ENCODE measurements at regions not wholly inside any gene's neighbourhood (a gene's known extent, or its start where the extent isn't known, plus 50 kb on each side); places are given as distances from the start of the nearest gene placed in this dataset.

- no peak for DNase-seq (ENCODE audit: low read depth in 2 of 2)
Measured at GRCh38 chr7:142372727-142373126, 114.9 kb upstream of the PRSS58 start.

DNA sequence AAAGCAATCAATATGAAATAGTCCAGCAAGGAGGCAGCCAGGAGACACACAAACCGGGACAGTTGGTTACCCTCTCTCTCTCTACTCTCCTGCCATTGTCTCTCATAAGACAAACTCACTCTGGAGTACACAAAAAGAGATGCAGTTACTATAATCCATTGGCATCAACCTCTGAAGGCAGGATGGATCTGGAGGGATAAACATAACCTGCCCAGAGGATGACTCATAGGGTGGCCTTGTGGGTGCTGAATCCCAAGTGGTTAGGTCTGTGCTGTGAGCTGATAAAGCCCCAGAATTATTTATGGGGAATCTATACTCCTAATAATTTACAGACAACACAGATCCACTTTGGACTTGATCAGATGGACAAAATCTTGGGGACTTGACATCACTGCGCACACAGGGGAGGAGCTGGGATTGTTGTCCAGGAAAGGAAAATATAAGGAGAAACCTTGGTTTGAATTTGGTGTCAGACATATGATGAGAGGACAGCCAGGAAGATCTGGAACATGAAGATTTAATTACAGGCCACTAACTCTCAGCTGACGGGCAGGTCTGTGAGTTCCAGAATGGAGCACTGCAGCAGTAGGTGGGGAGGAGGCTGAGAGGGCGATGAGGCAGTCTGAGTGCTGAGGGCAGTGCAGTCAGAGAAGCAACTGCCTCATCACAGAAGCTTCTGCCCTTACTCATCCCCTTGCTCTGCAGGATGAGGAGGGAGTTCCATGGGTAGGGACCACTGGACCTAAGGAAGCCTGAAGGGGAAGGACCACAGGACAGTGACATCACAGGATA is 113.9 kb upstream of the PRSS58 start:
- DNase-seq (ENCODE audit: low read depth in 2 of 2), result no peak

- DNase-seq (ENCODE audit: low read depth in 2 of 2), result no peak
Measured at GRCh38 chr7:142365410-142365842, 107.6 kb upstream of the PRSS58 start.

- DNase-seq (ENCODE audit: low read depth in 2 of 2), result no peak
Measured at GRCh38 chr7:142364551-142364950, 106.7 kb upstream of the PRSS58 start.

GRCh38 chr7:142362349-142362748 is 104.5 kb upstream of the PRSS58 start:
- DNase-seq (ENCODE audit: low read depth in 2 of 2), result no peak

DNA sequence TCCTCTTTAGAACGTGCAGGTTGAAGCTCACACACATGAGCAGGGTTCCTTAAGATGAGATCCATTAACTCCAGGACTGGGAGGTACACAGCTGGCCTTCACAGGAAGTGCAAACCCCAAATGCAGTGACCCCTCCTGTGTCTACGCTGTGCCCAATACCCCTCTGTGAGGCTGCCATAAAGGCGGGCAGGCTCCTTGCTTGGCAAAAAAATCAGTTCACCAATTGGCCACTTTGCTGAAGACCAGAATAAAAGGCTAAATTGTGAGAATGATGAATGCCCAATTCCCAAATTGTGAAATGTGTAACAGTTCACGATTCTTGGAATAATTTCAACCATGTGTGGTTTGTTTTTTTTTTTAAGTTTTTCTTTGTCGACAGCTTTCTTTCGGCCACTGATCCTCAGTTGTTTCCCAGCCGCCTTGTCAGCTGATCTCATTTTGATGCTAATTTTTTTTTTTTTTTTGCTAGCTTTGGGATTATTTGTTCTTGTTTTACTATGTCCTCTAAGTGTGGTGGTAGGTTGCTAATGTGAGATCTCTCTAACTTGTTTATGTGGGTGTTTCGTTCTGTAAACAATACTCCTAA is 101.9 kb upstream of the PRSS58 start:
- no peak for DNase-seq (ENCODE audit: low read depth in 2 of 2)

- DNase-seq (ENCODE audit: low read depth in 2 of 2), result peak; percentile 55 to 71
Measured at GRCh38 chr7:142357953-142358520, 100.2 kb upstream of the PRSS58 start.

DNA sequence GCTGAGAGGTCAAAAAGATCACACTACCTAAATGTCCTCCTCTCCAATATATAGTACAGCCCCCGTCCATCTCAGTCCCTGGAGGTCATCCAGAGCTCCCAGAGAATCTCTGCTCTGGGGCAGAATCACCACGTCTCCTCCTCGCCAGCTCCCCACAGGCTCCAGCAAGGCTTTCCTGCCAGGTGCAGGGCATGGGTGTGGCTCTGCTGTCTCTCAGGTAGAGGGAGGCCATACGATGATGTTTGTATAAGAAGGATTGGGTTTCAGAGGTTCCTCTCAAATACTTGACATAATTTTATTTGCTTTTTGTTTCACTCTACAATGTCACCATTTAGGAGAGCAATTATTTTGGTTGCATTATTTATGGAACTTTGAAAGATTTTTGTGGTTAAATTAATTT is 98.3 kb upstream of the PRSS58 start:
- DNase-seq (ENCODE audit: low read depth in 2 of 2), result no peak

DNA sequence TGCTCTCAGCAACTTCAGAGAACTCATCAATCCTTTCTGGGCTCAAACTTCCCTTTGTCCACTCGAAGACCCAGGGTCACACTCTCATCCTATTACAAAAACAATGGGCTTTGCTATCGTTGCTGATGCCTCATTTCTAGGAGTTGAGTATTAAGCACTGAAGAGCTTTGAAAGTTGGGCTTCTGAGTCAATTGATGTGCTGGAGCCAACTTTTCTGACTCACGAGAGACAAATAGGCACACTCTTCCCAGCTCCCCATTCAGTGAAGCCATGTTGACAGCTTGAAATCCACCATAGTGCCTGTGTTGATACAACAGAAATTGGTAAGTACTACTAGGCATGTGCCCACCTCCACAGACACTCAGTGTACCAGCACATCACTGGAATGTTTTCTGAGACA is 97.5 kb upstream of the PRSS58 start:
- no peak for DNase-seq (ENCODE audit: low read depth in 2 of 2)

DNA sequence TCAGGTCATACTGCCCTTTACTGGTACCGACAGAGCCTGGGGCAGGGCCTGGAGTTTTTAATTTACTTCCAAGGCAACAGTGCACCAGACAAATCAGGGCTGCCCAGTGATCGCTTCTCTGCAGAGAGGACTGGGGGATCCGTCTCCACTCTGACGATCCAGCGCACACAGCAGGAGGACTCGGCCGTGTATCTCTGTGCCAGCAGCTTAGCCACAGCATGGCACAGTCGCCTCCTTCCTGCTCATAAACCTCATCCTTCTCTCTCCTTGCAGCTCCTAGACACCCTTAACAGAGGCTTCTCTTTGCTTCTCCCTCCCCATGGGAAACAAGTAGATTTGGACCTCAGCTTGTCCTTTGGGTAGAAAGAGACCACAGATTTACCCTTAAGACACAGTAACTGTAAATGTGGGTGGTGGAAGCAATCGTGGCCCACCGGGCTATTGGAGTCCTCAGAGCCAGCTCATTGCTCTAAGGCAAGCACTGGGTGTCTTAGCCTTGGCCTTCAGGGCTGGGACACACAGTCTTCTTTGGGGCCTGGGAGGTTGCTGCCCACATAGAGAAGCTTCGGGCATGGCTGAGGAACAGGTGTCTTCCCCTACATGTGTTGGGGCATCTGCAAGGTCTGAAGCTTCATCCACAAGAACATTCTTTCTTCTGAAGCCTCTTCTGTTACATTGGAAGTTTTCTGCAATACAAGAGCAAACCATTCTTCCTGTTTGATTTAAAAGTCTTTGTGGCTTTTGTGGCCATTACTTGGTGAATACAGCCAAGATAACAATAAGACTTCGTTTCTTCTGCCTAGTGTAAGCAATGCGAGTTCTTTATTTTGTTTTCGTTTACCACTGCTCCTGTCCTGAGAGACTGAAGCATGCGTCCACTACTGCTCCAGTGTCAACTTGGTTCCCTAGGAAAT is 95.5 kb upstream of the PRSS58 start:
- no peak for DNase-seq (ENCODE audit: low read depth in 2 of 2)

DNA sequence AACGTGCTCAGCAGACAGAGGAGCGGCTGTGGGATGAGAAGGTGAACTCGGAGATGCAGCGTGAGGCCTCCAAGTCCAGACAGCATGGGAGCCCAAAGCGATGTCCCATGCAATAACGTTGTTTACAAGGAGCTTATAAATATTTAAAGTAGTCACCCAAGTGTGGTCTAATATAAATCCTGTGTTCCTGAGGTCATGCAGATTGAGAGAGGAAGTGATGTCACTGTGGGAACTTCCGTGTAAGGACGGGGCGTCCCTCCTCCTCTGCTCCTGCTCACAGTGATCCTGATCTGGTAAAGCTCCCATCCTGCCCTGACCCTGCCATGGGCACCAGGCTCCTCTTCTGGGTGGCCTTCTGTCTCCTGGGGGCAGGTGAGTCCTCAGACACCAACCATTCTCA is 94.7 kb upstream of the PRSS58 start:
- no peak for DNase-seq (ENCODE audit: low read depth in 2 of 2)

- no peak for DNase-seq (ENCODE audit: low read depth in 2 of 2)
Measured at GRCh38 chr7:142351145-142351544, 93.3 kb upstream of the PRSS58 start.

- DNase-seq (ENCODE audit: low read depth in 2 of 2), result no peak
Measured at GRCh38 chr7:142349670-142350405, 92.0 kb upstream of the PRSS58 start.

DNA sequence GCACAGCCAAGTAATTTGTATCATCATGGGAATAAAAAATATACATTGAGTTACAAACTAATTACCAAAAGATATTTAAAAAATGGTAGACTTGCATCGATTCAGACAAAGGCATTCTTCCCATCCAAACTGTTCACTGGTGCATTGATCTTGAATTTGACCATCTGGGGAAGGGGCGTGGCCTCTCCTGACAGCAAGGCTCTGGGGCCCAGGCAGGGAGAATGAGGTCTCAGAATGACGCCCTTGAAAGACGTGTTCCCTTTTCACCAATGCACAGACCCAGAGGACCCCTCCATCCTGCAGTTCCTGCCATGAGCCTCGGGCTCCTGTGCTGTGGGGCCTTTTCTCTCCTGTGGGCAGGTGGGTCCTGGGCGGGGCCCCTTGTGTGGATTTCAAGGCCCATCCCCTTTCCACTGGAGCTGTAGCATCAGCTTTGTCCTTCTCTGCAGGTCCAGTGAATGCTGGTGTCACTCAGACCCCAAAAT is 91.1 kb upstream of the PRSS58 start:
- DNase-seq (ENCODE audit: low read depth in 2 of 2), result no peak

GRCh38 chr7:142348100-142348499 is 90.2 kb upstream of the PRSS58 start:
- DNase-seq (ENCODE audit: low read depth in 2 of 2), result no peak

DNA sequence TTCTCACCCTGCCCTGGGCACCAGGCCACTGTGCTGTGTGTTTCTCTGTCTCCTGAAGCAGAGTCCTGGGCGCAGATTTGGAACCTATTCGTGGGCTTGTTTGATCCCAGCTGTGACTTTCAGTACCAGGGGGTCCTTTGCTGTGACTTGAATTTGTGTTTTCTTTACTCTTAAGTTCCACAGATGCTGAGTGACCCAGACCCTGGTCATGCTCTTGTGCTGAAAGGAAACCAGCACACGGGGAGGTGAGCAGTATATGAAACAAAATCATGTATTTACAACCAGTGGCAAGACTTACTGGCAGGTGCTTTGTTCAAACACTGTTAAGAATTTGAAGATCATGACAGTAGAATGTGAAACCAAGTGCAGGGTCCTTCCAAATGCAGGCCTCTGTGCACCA is 89.2 kb upstream of the PRSS58 start:
- no peak for DNase-seq (ENCODE audit: low read depth in 2 of 2)

DNA sequence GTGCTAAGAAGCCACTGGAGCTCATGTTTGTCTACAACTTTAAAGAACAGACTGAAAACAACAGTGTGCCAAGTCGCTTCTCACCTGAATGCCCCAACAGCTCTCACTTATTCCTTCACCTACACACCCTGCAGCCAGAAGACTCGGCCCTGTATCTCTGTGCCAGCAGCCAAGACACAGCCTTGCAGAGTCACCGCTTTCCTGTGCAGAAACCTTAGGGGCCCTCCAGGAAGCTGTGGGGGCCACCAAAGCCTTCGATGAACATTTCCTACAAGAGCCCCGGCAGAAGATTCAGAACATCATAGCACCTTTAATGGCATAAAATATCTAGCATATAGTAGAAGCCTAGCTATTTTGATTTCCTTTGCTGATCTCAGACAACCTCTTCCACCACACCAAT is 88.0 kb upstream of the PRSS58 start:
- no peak for DNase-seq (ENCODE audit: low read depth in 2 of 2)

DNA sequence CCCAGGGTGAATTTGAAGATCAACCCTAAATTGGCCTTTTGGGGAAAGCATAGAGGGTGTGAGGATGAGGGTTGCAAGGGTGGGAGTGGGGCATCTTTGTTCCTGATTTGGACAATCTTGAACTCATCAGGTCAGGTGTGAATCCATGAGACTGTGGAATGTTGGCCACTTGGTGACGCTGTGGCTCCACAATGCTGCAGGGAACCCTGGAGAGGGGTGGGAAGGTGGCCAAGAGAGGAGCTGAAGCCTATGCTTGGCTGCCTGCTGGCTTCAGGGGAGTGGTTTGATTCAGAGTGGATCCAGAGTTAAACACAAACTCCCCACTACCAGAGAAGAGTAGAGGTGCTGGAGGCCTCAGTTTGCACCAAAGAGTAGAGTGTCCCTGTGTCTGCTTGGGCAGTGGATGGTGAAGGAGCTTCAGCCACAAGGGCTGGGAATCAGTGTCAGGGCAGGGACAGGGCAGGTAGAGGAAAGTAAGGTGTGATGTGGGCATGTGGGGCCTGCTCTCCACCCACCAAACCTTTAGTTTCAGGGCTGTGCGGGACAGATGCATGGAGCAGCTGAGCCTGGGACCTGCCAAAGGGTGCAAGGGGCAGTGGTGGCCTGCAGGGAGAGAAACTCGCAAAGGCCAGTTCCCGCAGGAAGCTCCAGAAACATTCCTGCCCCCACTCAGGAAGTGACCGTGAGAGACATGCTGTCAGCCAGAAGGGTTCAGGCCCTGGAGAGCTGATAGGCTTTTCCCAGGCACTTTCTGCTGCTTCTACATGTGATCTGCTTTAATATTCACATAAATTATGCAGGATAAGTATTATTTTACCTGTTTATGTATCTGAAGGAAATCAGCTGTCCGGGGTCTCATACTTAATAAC is 81.0 kb upstream of the PRSS58 start:
- DNase-seq (ENCODE audit: low read depth in 2 of 2), result peak; percentile 17 to 44

DNA sequence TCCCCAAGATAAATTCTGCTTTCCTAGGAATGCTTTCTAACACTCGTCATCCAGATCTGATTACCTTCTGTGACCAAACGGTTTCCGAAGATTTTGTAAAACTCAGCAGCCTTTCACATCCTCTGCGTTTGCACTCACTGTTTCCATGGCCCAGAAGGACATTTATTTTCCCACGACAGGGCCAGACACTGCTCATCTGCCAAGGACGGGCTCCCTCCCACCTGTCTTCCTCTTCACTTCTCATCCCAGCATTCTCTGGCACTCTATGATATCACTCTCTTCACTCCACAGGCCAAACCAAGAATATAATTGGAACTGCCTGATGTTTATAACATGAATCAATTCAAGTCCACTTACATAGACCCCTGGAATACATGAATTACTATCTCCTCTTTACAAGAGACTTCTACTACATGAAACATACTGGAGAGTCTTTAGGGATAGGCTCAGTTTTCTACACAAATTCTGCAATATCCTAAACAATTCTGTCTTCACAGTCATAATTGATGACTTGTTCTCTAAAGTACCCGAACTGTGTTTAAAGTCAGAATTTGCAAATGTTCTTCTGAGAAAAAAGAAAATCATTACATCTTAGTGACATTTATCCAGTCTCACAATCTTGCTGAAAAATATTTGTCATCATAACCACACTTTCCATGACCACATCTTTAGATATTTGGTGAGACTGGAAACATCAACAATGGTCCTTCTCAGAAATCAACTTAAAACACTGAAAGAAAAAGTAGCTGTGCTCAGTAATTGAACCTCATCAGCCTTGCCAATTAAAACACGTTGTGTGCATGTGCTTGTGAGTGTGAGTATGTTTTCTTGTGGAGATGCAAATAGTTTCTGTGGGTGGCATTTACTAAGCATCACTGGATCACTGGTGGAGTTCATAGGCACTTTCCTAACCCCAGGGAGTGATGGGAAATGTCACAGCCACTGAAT is 79.5 kb upstream of the PRSS58 start:
- no peak for DNase-seq (ENCODE audit: low read depth in 2 of 2)

All from dermis microvascular lymphatic vessel endothelial cell (primary cell).